GM19240 (cell line): ENCODE measurements at regions not wholly inside any gene's neighbourhood (a gene's known extent, or its start where the extent isn't known, plus 50 kb on each side); places are given as distances from the start of the nearest gene placed in this dataset.
A peak's percentile ranks its signal among the peaks of the same experiment; 100 is the strongest.

Experiments
- DNase-seq: peaks from one replicate; pipeline ENCODE4 v3.0.0; 2011; ENCODE audit warnings: low spot score; ENCODE audit not compliant: insufficient read length

DNA sequence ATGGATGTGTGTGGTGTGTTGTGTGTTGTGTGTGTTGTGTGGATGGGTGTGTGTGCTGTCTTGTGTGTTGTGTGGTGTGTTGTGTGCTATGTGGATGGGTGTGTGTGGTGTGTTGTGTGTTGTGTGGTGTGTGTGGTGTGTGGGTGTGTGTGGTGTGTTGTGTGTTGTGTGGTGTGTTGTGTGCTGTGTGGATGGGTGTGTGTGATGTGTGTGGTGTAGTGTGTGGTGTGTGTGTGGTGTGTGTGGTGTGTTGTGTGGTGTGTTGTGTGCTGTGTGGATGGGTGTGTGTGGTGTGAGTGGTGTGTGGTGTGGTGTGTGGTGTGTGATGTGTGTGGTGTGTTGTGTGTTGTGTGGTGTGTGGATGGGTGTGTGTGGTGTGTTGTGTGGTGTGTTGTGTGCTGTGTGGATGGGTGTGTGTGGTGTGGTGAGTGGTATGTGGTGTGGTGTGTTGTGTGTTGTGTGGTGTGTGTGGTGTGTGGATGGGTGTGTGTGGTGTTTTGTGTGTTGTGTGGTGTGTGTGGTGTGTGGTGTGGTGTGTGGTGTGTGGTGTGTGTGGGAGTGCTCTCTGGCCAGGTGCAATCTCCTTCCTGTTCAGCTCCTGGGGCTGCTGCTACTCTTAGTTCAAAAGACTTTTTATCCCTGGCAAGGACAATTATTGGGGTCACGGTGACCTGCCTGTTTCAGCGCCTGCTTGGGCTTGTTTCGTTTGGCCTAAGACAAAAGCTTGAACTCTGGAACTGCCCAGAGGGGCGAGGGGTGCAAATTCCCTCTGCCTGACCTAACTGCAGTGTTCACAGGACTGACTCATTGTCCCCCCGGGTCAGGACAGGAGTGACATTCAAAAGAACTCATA is 101.1 kb downstream of the UBIAD1 start:
- no peak for DNase-seq

DNA sequence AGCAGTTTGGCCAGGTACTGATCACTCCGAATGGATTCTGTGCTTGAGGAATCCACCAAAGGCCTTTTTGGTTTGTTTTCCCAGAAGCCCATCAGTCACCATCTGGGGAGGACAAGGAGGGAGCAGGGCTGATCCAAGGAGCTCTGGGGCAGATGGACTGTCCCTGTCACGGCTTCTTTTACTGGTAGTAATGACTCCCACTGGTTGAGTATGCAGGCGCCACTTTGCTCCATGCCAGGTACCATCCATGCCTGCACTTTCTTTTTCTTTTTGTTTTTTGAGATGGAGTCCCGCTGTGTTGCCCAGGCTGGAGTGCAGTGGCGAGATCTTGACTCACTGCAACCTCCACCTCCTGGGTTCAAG is 101.7 kb downstream of the UBIAD1 start:
- DNase-seq: no peak

GRCh38 chr1:11377001-11377583 is 101.9 kb upstream of the DISP3 start:
- no peak for DNase-seq

DNA sequence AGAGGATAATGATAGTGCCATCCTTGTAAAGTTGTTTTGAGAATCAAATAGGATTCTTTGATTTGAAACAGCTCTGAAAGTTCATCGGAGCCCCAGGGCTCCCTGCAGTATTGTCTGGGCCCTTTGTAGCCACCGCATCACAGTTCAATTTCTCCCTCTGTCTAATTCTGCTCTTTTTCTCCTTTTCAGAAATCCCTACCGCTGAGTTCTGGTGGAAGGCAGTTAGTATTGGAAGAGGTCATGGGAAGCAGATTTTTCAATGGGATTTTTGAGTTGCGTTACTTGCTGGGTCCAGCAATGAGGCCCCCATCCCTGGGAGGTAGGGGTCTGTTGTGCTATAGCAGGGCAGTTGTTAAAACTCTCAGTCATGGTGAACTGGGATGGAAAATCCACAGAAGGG is 101.0 kb upstream of the DISP3 start:
- no peak for DNase-seq

GRCh38 chr1:11379851-11380250 is 99.1 kb upstream of the DISP3 start:
- DNase-seq: no peak

- DNase-seq: no peak
These were observed 98.5 kb upstream of the DISP3 start for GRCh38 chr1:11380500-11380899.

DNA sequence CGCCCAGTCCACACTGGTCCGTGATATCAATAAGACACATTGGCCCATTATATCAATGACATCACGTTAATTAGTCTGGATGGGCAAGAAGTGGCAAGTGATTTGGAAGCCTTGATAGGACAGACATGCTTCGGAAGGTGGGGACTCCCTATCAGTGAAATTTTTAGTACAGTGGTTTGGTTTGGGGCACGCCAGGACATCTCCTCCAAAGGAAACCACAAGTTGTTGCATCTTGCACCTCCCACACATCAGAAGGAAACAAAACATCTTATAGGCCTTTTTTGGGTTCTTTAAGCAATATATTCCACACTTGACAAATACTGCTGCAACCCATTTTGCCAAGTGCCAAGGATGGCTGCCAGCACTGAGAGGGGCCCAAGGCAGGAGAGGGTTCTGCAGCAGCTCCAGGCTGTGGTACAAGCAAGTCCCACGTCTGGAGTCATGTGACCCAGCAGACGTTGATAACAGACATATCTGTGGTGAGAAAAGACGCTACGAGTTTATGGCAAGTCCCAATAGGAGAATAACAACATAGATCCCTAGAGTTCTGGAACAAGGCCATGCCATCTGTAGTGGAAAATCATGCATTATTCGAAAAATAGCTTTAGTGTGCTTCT is 95.3 kb upstream of the DISP3 start:
- DNase-seq: no peak

DNA sequence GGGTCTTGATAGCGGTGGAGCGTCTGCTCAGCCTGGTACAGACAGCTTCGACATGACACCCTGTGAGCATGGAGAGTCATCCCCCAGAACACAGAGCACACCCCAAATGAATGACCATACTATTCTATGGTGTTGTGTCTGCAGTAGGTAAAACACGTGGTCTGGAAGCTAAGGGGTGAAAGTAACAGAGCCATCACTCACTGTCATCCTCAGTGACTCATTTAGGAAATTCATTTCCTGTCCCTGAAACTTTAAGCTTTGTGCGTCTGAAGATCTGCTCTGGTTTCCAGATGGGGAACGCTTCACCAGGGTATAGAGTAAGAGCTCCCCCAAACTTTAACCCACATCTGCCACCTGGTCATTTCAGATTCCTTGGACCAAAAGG is 94.8 kb upstream of the DISP3 start:
- peak; percentile 18 for DNase-seq

- no peak for DNase-seq
These were observed 91.1 kb upstream of the DISP3 start for GRCh38 chr1:11387829-11388228.

DNA sequence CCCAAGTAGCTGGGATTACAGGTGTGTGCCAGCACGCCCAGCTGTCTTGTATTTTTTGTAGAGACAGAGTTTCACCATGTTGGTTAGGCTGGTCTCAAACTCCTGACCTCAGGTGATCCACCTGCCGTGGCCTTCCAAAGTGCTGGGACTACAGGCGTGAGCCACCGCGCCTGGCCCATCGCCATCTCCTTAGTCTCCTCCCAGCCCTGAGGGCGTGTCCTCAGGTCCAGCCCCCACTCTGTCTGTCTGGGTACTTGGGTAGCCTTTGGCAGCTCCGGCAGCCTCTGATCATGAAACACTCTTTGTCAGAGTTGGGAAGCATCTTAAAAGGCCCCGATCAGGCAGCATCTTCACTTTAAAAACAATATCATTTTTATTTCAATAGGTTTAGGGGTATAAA is 90.3 kb upstream of the DISP3 start:
- no peak for DNase-seq

DNA sequence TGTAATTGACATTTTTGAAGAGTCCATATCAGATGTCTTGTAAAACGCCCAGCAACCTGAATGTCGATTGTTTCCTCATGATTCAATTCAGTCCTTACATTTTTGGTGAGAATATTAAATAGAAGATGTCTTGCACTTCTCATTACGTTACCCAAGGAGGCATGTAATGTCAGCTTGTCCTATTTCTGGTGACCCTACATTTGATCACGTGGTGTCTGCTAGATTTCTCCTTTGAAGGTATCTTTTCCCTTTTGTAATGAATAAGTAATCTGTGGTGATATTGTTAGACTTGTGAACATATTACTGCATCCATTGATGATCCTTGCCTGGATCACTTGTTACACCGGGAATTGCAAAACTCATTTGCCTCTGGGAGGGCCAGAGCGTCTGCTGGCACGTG is 87.6 kb upstream of the DISP3 start:
- no peak for DNase-seq

DNA sequence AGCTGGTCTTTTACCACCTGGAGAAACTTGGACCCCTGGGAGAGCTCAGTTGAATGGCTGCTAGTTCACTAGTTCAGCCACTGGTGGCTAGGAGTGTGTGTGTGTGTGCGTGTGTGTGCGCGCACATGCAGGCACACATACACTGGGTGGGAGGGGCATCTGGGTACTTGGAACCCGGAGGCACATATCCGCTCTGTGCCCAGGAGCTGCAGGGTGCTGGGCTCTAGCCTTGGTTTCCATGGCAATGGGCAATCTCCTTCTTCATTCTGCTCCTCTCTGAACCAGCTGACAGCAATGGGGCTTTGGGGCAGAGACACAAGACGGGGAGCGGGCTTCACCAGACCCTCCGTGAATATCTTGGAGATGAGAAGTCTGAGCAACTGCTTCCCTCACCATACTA is 87.1 kb upstream of the DISP3 start:
- no peak for DNase-seq

DNA sequence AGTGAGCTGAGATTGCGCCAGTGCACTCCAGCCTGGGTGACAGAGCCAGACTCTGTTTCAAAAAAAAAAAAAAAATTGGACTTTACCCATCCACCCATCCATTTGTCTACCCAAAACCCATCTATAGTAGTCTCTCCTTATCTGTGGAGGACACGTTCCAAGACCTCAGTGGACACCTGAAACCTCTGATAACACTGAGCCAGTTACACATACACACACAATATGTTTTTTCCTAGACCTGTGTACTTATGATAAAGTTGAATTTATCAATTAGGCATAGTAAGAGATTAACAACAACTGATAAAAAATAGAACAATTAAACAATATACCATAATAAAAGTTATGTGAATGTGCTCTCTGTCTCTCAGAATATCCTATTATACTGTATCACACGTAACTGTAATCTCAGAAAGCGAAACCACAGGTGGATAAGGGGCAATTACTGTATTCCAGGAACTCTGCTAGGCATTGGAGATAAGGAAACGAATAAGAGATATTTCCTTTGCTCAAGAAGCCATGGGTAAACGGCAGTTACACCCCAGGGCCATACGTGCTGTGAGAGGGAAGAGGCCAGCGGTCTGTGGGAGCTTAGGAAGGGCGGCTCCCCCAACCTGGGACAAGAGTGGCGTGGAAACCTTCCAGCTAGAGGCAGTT is 84.2 kb upstream of the DISP3 start:
- no peak for DNase-seq

GRCh38 chr1:11395616-11396015 is 83.3 kb upstream of the DISP3 start:
- DNase-seq: no peak

DNA sequence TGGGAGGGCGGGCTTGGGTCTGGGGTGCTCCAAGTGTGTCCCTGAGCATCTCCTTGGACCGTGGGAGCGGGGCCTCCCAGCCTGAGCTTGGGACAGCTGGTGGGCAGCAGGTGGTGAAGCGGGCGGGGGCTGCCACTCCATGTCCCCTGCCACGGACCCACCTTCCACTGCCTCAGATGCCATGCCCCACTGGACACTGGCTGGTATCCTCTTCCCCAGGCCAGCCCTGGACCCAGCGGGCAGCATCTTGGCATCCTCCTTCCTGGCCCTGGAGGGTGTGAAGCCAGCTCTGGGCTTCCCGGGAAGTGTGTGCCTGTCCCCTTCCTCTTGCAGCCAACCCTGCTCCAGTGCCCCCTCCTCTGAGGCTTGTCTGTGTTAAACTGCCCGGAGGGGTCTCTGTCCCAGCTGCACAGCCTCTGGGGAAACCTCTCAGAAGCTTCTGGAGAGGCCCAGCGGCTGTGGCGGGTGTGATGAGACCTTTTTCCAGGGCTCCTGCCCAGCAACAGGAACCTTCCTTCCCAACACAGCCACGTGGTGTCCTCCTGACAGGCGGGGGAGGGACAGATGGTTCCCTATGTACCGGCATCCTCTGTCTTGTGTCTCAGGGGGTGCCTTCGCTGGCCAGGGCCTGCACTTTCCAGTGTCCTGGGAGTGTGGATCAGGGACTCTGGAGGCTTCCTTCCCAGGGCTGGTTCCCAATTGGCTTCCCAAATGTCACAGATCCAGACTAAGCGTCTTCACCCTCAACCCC is 81.6 kb upstream of the DISP3 start:
- DNase-seq: no peak

DNA sequence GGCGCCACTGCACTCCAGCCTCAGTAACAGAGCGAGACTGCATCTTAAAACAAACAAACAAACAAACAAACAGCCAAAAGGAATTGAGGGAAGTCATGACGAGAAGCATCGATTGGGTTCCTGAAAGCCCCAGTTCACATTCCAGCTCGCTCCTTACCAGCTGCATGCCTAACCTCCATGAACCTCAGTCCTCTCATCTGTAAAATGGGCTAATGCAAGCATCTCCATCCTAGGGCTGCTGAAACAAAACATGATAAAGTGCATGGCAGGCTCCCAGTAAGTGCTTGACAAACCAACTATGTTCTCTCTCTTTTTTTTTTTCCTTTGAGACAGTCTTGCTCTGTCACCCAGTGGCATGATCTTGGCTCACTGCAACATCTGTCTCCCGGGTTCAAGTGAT is 79.7 kb upstream of the DISP3 start:
- no peak for DNase-seq

DNA sequence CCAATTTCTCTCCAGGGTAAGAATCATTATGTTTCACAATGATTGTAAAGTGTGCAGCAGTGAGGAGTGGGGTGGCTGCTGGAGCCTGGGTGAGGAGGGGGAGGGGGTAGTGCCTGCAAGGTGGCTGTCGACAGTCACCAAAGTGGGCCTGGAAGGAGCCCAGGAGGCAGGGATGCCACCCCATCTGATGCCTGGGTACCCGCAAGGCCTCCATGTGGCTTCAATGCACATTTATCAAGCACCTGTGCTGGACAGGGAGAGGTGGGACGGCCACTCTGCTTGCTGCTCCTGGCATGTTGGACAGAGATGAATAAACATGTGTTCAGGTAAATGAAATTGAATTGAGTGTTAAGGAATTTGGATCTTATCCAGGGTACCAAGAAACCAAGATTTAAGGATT is 78.8 kb upstream of the DISP3 start:
- no peak for DNase-seq

- DNase-seq: no peak
These were observed 78.4 kb upstream of the DISP3 start for GRCh38 chr1:11400567-11400966.

DNA sequence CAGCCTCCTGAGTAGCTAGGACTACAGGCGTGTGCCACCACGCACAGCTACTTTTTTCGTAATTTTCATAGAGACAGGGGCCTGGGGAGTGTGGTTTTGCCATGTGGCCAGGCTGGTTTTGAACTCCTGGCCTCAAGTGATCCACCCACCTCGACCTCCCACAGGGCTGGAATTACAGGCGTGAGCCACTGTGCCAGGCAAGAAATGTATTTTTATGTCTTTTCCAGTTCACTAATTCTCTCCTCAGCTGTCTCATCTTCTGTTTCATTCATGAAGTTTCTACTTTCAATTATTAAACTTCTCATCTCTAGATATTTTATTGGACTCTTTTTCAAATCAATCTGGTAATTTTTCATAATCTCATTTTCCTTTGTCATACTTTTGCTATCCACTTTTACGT is 72.1 kb upstream of the DISP3 start:
- no peak for DNase-seq

DNA sequence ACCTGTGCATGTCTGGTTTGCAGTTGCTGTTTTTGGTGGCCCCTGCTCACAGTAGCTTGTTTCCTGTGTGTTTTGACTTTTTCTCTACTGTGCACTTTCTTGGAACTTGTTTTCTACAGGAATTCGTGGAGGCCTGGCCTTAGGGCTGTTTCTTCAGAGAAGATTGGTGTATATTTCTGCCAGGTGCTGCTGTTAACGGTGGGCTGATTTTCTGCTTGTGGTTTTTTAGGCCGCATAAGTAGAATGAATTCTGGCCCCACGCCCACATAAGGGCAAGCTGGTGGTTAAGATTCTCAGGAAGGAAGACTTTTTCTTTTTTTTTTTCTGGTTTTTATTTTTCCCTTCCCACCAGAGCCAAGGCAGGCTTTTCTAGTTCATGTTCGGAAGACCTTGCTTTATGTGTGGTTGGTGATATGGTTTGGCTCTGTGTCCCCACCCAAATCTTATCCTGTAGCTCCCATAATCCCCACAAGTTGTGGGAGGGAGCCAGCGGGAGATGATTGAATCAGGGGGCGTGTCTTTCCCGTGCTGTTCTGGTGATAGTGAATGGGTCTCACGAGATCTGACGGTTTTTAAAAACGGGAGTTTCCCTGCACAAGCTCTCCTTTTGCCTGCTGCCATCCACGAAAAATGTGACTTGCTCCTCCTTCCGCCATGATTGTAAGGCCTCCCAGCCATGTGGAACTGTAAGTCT is 71.5 kb upstream of the DISP3 start:
- DNase-seq: no peak

- DNase-seq: no peak
These were observed 66.8 kb upstream of the DISP3 start for GRCh38 chr1:11412141-11412540.
